ENCODE measurements at regions not wholly inside any gene's neighbourhood (a gene's known extent, or its start where the extent isn't known, plus 50 kb on each side); places are given as distances from the start of the nearest gene placed in this dataset.

DNA sequence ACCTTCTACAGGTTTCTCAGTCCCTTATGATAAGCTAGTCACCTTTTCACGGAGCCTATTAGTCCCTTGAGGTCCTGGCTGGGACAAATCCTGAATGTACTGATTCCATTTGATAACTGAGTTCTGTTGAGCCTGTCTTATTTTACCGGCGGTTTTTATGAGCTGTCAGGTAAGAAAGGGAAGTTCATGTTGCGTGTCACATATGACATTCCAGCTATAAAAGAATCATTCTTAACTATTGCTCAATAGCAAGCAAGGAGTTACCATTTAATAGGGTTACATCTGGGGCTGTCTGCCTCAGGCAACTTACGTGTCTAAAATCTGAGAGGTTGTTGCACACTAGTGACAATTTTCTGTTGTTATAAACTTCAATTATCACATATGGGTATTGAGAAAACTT lies 394.6 kb downstream of the TECRL start:
- Histone ChIP-seq H3K79me2 (ENCODE audit: control insufficient read depth, insufficient read depth, low read length) (no peaks in the 10 kb centered on the region), H3K9me1 (ENCODE audit: control insufficient read depth, extremely low read depth, insufficient read depth, low read length) (no peaks in the 10 kb centered on the region), H3K27ac (ENCODE audit: control insufficient read depth, insufficient read depth, low read length) (no peak overlapping the region), H3K9me3 (ENCODE audit: control insufficient read depth, low read depth, low read length) (no peaks in the 10 kb centered on the region), H3K36me3 (ENCODE audit: control insufficient read depth in 2 of 2, extremely low read depth in 1 of 2, insufficient read depth in 2 of 2, low read length in 2 of 2) (no peaks in the 10 kb centered on the region), H4K20me1 (ENCODE audit: control insufficient read depth, extremely low read depth, insufficient read depth, low read length) (no peaks in the 10 kb centered on the region), H3K4me2 (ENCODE audit: control insufficient read depth, extremely low read depth, insufficient read depth, low read depth, low read length) (no peak overlapping the region), H2AFZ (ENCODE audit: control insufficient read depth, low read length) (no peak overlapping the region), H3K9ac (ENCODE audit: control insufficient read depth, extremely low read depth, insufficient read depth, low read length) (no peak overlapping the region), H3K4me1 (ENCODE audit: control insufficient read depth, extremely low read depth, insufficient read depth, low read length) (no peaks in the 10 kb centered on the region), H3K27me3 (ENCODE audit: control insufficient read depth, extremely low read depth, insufficient read depth, low read length) (no peaks in the 10 kb centered on the region), H3K4me3 (ENCODE audit: control insufficient read depth in 2 of 3, extremely low read depth in 1 of 3, insufficient read depth in 2 of 3, low read depth in 1 of 3, low read length in 3 of 3) (no peak overlapping the region)
- dilution Hi-C loops (cut with MboI; ENCODE audit: extremely low pct_ligation_motif_present, low sequenced_read_pairs) = no loop called here
- DNase-seq (ENCODE audit: low read depth, low spot score) (no peak), FAIRE-seq (no peak)
- TF ChIP-seq, protein P1, sequence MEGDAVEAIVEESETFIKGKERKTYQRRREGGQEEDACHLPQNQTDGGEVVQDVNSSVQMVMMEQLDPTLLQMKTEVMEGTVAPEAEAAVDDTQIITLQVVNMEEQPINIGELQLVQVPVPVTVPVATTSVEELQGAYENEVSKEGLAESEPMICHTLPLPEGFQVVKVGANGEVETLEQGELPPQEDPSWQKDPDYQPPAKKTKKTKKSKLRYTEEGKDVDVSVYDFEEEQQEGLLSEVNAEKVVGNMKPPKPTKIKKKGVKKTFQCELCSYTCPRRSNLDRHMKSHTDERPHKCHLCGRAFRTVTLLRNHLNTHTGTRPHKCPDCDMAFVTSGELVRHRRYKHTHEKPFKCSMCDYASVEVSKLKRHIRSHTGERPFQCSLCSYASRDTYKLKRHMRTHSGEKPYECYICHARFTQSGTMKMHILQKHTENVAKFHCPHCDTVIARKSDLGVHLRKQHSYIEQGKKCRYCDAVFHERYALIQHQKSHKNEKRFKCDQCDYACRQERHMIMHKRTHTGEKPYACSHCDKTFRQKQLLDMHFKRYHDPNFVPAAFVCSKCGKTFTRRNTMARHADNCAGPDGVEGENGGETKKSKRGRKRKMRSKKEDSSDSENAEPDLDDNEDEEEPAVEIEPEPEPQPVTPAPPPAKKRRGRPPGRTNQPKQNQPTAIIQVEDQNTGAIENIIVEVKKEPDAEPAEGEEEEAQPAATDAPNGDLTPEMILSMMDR (optimal IDR thresholded peaks at IDR 0.05 in 1 of 3, IDR thresholded peaks at IDR 0.05 in 1 of 3, conservative IDR thresholded peaks at IDR 0.05 in 1 of 3; ENCODE audit: extremely low read depth in 1 of 3, insufficient read depth in 2 of 3, low read length in 3 of 3) = no peak
- no peak for TF ChIP-seq EZH2 (IDR thresholded peaks at IDR 0.05; ENCODE audit: low read length)

DNA sequence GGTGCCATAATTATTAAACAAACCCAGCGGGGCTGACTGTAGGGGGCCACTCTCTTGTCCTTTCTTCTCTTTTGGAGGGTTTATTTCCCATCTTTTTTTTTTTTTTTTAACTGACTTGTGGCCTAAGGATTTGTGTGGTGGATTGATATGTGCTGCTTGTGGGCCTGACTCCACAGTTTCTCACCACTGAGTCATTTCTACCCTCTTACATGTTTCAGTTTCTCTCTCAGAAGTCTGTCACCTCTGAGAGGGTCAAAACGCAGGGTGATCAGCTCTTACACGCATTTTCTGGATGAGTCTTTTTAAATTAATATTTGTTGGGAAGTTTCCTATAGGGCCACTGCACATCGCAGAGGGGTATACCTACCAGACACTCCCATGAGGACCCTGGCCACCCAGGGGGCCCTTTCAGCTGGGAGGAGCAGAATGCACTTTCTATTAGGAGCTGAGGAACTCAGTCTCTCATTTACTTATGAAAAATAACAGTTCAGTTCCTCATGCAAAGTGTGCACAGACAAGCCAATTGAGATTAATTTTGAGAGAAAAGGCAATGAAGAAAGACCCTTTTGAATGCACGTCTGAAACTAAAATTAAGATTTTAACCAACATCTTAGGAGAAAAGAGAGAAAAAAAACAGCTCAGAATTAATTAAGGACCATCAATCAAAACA lies 407.9 kb downstream of the TECRL start:
- H3K9me3 ChIP-seq (ENCODE audit: control insufficient read depth, low read depth, low read length) = no peaks in the 10 kb centered on the region
- no peaks in the 10 kb centered on the region for H4K20me1 ChIP-seq (ENCODE audit: control insufficient read depth, extremely low read depth, insufficient read depth, low read length)
- H3K9ac ChIP-seq (ENCODE audit: control insufficient read depth, extremely low read depth, insufficient read depth, low read length) = no peak overlapping the region
- H3K4me3 ChIP-seq (ENCODE audit: control insufficient read depth in 2 of 3, extremely low read depth in 1 of 3, insufficient read depth in 2 of 3, low read depth in 1 of 3, low read length in 3 of 3) = no peak overlapping the region
- H3K27me3 ChIP-seq (ENCODE audit: control insufficient read depth, extremely low read depth, insufficient read depth, low read length) = no peaks in the 10 kb centered on the region
- H3K36me3 ChIP-seq (ENCODE audit: control insufficient read depth in 2 of 2, extremely low read depth in 1 of 2, insufficient read depth in 2 of 2, low read length in 2 of 2) = no peaks in the 10 kb centered on the region
- no peaks in the 10 kb centered on the region for H3K4me1 ChIP-seq (ENCODE audit: control insufficient read depth, extremely low read depth, insufficient read depth, low read length)
- no peak overlapping the region for H3K27ac ChIP-seq (ENCODE audit: control insufficient read depth, insufficient read depth, low read length)
- no peak overlapping the region for H3K4me2 ChIP-seq (ENCODE audit: control insufficient read depth, extremely low read depth, insufficient read depth, low read depth, low read length)
- H3K9me1 ChIP-seq (ENCODE audit: control insufficient read depth, extremely low read depth, insufficient read depth, low read length) = no peaks in the 10 kb centered on the region
- no peak for FAIRE-seq
- H3K79me2 ChIP-seq (ENCODE audit: control insufficient read depth, insufficient read depth, low read length) = no peaks in the 10 kb centered on the region
- dilution Hi-C loops (cut with MboI; ENCODE audit: extremely low pct_ligation_motif_present, low sequenced_read_pairs) = no loop called here
- H2AFZ ChIP-seq (ENCODE audit: control insufficient read depth, low read length) = no peak overlapping the region
- DNase-seq (ENCODE audit: low read depth, low spot score) = no peak
- TF ChIP-seq, protein P1 (optimal IDR thresholded peaks at IDR 0.05 in 1 of 3, IDR thresholded peaks at IDR 0.05 in 1 of 3, conservative IDR thresholded peaks at IDR 0.05 in 1 of 3; ENCODE audit: extremely low read depth in 1 of 3, insufficient read depth in 2 of 3, low read length in 3 of 3) = no peak
- TF ChIP-seq EZH2 (IDR thresholded peaks at IDR 0.05; ENCODE audit: low read length) = no peak

Measured in keratinocyte (primary cell).